GM18861 (cell line): ENCODE measurements at regions not wholly inside any gene's neighbourhood (a gene's known extent, or its start where the extent isn't known, plus 50 kb on each side); places are given as distances from the start of the nearest gene placed in this dataset.

ENCODE experiments used
- ATAC-seq: cut with Tn5 transposase; IDR thresholded peaks from one replicate; pipeline ENCODE4 v1.9.1; 2021; ENCODE audit not compliant: unreplicated experiment

GRCh38 chr6:148140772-148141557 lies 201.7 kb upstream of the SASH1 start:
- no peak for ATAC-seq

GRCh38 chr6:148142821-148143220 lies 199.8 kb upstream of the SASH1 start:
- no peak for ATAC-seq

DNA sequence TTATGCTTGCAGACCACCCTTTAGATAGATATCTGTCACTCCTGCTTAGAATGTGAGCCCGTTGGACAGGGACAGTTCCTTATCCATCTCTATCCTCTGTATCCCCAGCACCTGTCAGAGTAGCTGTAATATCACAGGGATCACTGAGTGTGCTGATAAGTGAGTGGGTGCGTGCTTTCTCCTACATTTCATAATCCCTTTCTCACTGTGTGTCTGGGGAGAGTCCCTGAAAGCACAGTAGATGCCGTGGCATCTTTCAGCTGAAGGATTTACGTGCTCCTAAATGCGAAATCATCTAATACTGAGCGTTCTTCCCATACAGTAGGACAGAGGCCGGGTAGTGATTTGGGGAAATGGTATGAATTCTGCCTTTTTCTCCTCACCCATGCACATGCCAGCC lies 198.9 kb upstream of the SASH1 start:
- ATAC-seq: no peak

GRCh38 chr6:148144917-148145521 lies 197.6 kb upstream of the SASH1 start:
- ATAC-seq: no peak

GRCh38 chr6:148146717-148147462 lies 195.7 kb upstream of the SASH1 start:
- ATAC-seq: peak; percentile 51

- no peak for ATAC-seq
Measured at GRCh38 chr6:148147463-148147830, 195.2 kb upstream of the SASH1 start.

DNA sequence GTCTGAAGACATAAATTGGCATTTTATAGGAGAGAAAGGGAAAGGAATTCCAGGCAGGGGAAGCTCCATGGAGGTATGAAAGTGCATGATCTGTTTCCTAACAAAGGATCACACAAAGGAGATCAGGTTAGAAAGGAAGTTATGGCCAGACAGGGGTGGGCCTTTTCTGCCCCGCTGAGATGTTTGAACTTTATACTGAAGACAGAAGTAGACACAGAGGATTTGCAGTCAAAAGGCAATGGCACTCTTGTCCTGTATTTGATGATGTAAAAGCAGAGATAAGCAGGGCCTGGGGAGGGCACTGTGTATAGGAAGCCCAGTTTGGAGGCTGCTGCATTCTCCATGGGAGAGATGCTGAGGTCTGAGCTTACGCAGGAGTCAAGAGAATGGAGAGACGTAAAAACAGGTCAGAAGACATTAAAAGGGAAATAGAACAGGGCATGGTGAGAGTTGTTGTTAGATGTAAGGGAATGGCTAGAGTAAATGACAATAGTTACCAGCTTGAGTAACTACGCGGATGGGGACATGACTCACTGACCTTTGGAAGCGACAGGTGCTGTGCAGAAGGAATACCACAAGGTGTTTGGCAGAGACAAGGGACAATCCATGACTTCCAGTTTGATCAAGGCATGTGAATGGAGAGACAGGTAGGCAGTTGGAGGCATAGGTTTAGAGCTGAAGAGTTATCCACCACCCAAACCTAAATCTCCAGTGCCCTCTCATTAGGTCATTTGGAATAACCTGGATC lies 190.6 kb upstream of the SASH1 start:
- no peak for ATAC-seq

- ATAC-seq: no peak
Measured at GRCh38 chr6:148154668-148155067, 188.0 kb upstream of the SASH1 start.

- no peak for ATAC-seq
Measured at GRCh38 chr6:148155293-148155692, 187.3 kb upstream of the SASH1 start.

DNA sequence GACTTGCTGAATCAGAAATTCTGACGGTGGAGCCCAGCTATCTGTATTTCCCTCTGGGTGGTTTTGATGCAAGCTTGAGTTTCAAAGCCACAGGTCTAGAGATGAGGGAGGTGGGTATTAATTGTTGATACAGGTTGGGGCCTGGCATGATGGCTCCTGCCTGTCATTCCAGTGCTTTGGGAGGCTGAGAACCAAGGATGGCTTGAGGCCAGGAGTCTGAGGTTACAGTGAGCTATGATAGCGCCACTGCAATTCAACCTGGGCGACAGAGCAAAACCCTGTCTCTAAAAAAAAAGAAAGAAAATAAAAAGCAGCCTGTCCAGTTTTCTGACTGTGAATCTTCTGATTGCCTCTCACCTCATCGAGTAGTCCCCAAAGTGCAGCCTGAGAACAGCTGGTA lies 184.8 kb upstream of the SASH1 start:
- ATAC-seq: no peak

- ATAC-seq: no peak
Measured at GRCh38 chr6:148164645-148165044, 178.0 kb upstream of the SASH1 start.

DNA sequence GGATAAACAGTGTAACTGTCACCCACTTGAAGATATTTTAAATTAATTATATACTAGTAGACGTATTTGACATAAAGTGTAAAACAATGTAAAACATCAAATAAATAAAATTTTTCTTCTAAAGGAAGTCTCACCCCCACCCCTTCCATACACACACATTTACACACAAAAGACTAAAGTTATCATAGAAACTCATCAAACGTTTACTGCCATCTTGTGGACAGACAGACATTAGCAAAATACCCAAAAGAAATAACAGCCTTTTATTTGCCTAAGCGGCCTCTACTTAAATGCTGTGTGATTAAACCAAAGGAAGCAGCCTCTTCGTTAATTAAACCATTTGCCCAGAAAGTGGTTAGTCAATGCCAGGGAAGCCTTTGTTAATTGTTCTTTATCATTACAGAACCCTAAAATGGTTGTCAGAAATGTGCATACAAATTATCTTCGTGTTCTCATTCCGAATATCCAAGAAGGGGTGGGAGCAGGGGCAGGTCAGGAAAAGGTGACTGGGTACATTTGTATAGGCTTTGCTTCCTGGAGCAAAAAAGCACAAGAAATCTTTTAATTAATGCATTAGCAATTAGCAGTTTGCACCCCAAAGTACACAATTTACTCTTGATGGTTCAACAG lies 176.2 kb upstream of the SASH1 start:
- peak; percentile 60 for ATAC-seq

GRCh38 chr6:148169706-148170105 lies 172.9 kb upstream of the SASH1 start:
- ATAC-seq: no peak

- ATAC-seq: no peak
Measured at GRCh38 chr6:148170286-148170685, 172.4 kb upstream of the SASH1 start.

- no peak for ATAC-seq
Measured at GRCh38 chr6:148173548-148173947, 169.1 kb upstream of the SASH1 start.

- no peak for ATAC-seq
Measured at GRCh38 chr6:148175550-148176188, 167.0 kb upstream of the SASH1 start.

GRCh38 chr6:148177589-148178233 lies 164.9 kb upstream of the SASH1 start:
- no peak for ATAC-seq

DNA sequence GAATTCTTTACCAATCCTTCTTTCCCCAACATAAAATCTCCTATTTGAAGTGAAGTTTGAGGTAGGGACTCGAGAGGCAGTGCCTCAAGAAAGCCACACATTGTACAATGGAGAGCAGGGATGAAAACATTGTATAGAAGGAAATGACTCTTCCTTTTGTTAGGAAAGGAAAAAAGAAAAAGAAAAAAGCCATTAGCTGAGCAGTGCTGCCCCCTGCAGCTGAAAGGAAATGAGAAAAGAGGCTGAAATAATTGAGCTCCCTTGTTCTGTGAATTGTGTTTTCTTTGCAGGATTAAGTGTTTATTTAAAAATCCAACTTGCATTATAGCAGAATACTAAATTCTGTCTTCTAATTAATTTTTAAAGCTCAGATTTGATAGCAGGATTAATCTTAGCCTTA lies 162.9 kb upstream of the SASH1 start:
- ATAC-seq: no peak

DNA sequence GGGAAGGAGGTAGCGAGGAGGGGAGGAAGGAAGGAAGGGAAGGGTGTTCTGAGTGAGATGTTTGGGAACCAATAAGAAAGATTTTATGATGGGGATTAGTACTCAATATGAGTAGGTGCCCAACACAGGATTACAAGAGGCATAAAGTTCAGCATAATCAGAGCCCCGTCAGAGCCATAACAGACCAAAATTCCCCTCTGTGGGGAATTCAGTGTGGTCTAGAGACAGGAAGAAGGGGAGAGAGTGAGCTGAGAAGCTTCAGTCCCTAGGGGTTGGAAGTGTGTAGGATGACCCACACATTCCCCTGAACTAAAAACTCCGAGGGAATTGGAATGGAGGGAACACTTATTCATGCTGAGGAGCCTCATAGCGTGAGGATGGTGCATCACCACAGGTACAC lies 160.3 kb upstream of the SASH1 start:
- ATAC-seq: no peak

GRCh38 chr6:148183776-148184175 lies 158.9 kb upstream of the SASH1 start:
- ATAC-seq: no peak
